ENCODE measurements at regions not wholly inside any gene's neighbourhood (a gene's known extent, or its start where the extent isn't known, plus 50 kb on each side); places are given as distances from the start of the nearest gene placed in this dataset.

- TF ChIP-seq CTCF (IDR thresholded peaks at IDR 0.05; ENCODE audit: low read length) (no peak), EZH2 (optimal IDR thresholded peaks at IDR 0.05; ENCODE audit: low read depth, low read length) (no peak)
Observed at GRCh38 chr4:127521463-127521862, 111.3 kb upstream of the INTU start.
